ENCODE measurements at regions not wholly inside any gene's neighbourhood (a gene's known extent, or its start where the extent isn't known, plus 50 kb on each side); places are given as distances from the start of the nearest gene placed in this dataset.

DNA sequence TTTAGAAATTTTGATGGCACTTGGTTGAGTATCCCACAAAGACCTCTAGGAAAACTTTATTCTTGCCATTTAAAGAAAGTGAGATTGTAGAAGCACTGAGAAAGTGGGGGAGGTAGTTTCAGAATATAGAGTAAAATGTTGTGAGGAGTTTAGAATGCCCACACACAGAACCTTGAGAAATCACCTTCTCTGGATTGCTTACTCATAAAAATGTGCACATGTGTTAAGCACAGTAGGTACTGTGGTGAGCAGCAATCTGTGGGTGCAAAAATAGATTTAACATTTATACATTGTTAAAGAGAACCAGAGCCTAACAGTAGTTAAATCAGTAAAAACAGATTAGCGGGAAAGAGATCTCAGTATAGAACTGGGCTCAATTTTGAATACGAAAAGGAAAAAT, 201.2 kb upstream of the NWD2 start:
- Histone ChIP-seq H3K27ac (no peak overlapping the region), H3K36me3 (no peaks in the 10 kb centered on the region), H3K4me1 (no peaks in the 10 kb centered on the region), H3K9me3 (no peaks in the 10 kb centered on the region), H3K27me3 (no peaks in the 10 kb centered on the region), H3K4me3 (no peak overlapping the region)
- TF ChIP-seq, protein P1, sequence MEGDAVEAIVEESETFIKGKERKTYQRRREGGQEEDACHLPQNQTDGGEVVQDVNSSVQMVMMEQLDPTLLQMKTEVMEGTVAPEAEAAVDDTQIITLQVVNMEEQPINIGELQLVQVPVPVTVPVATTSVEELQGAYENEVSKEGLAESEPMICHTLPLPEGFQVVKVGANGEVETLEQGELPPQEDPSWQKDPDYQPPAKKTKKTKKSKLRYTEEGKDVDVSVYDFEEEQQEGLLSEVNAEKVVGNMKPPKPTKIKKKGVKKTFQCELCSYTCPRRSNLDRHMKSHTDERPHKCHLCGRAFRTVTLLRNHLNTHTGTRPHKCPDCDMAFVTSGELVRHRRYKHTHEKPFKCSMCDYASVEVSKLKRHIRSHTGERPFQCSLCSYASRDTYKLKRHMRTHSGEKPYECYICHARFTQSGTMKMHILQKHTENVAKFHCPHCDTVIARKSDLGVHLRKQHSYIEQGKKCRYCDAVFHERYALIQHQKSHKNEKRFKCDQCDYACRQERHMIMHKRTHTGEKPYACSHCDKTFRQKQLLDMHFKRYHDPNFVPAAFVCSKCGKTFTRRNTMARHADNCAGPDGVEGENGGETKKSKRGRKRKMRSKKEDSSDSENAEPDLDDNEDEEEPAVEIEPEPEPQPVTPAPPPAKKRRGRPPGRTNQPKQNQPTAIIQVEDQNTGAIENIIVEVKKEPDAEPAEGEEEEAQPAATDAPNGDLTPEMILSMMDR (IDR thresholded peaks at IDR 0.05) = no peak
- no peak for TF ChIP-seq POLR2A (IDR thresholded peaks at IDR 0.05)
- TF ChIP-seq POLR2AphosphoS5 (IDR thresholded peaks at IDR 0.05; ENCODE audit: insufficient read depth in 1 of 2, low read depth in 1 of 2) = no peak
- no peak for DNase-seq (ENCODE audit: extremely low spot score in 2 of 2)
- intact Hi-C loops (cut with DNase I) = no loop called here

GRCh38 chr4:37051111-37051510, 193.4 kb upstream of the NWD2 start:
- intact Hi-C loops (cut with DNase I) = no loop called here
- DNase-seq (ENCODE audit: extremely low spot score in 2 of 2) = no peak
- Histone ChIP-seq H3K27me3 (no peaks in the 10 kb centered on the region), H3K36me3 (no peaks in the 10 kb centered on the region), H3K4me3 (no peak overlapping the region), H3K9me3 (no peaks in the 10 kb centered on the region), H3K27ac (no peak overlapping the region), H3K4me1 (no peaks in the 10 kb centered on the region)
- TF ChIP-seq POLR2A (IDR thresholded peaks at IDR 0.05) = no peak
- no peak for TF ChIP-seq POLR2AphosphoS5 (IDR thresholded peaks at IDR 0.05; ENCODE audit: insufficient read depth in 1 of 2, low read depth in 1 of 2)
- TF ChIP-seq, protein P1 (IDR thresholded peaks at IDR 0.05) = no peak

- intact Hi-C loops (cut with DNase I) = no loop called here
- Histone ChIP-seq H3K27ac (no peak overlapping the region), H3K27me3 (no peaks in the 10 kb centered on the region), H3K36me3 (no peaks in the 10 kb centered on the region), H3K4me3 (no peak overlapping the region), H3K9me3 (no peaks in the 10 kb centered on the region), H3K4me1 (no peaks in the 10 kb centered on the region)
- TF ChIP-seq, protein P1 (IDR thresholded peaks at IDR 0.05) = no peak
- TF ChIP-seq POLR2A (IDR thresholded peaks at IDR 0.05) (no peak), POLR2AphosphoS5 (IDR thresholded peaks at IDR 0.05; ENCODE audit: insufficient read depth in 1 of 2, low read depth in 1 of 2) (no peak)
- no peak for DNase-seq (ENCODE audit: extremely low spot score in 2 of 2)
Observed at GRCh38 chr4:37051866-37052265, 192.7 kb upstream of the NWD2 start.

GRCh38 chr4:37054531-37055077, 189.9 kb upstream of the NWD2 start:
- H3K4me3 ChIP-seq = no peak overlapping the region
- H3K9me3 ChIP-seq = no peaks in the 10 kb centered on the region
- H3K27me3 ChIP-seq = no peaks in the 10 kb centered on the region
- no peak overlapping the region for H3K27ac ChIP-seq
- no peak for DNase-seq (ENCODE audit: extremely low spot score in 2 of 2)
- intact Hi-C loops (cut with DNase I) = no loop called here
- TF ChIP-seq POLR2AphosphoS5 (IDR thresholded peaks at IDR 0.05; ENCODE audit: insufficient read depth in 1 of 2, low read depth in 1 of 2) = no peak
- TF ChIP-seq, protein P1 (IDR thresholded peaks at IDR 0.05) = no peak
- TF ChIP-seq POLR2A (IDR thresholded peaks at IDR 0.05) = no peak
- no peaks in the 10 kb centered on the region for H3K36me3 ChIP-seq
- no peaks in the 10 kb centered on the region for H3K4me1 ChIP-seq

- intact Hi-C loops (cut with DNase I) = no loop called here
- Histone ChIP-seq H3K27ac (no peak overlapping the region), H3K27me3 (no peaks in the 10 kb centered on the region), H3K9me3 (no peaks in the 10 kb centered on the region), H3K36me3 (no peaks in the 10 kb centered on the region), H3K4me3 (no peak overlapping the region), H3K4me1 (no peaks in the 10 kb centered on the region)
- no peak for DNase-seq (ENCODE audit: extremely low spot score in 2 of 2)
- no peak for TF ChIP-seq POLR2A (IDR thresholded peaks at IDR 0.05)
- TF ChIP-seq POLR2AphosphoS5 (IDR thresholded peaks at IDR 0.05; ENCODE audit: insufficient read depth in 1 of 2, low read depth in 1 of 2) = no peak
- TF ChIP-seq, protein P1 (IDR thresholded peaks at IDR 0.05) = no peak
Observed at GRCh38 chr4:37058826-37059225, 185.7 kb upstream of the NWD2 start.
